HepG2 (cell line): ENCODE measurements at regions not wholly inside any gene's neighbourhood (a gene's known extent, or its start where the extent isn't known, plus 50 kb on each side); places are given as distances from the start of the nearest gene placed in this dataset.

Source experiments
- ELF3 ChIP-seq: IDR thresholded peaks from 2 replicates; pipeline ENCODE4 v1.6.1; 2016; ENCODE audit warnings: missing genetic modification reagents, missing compliant biosample characterization
- EZH2 ChIP-seq: conservative IDR thresholded peaks from 2 replicates; pipeline ENCODE4 v1.6.1; 2012; ENCODE audit warnings: mild to moderate bottlenecking, low read depth, low read length, moderate library complexity
- HDAC2 ChIP-seq: sonication (generic); formaldehyde crosslinking; IDR thresholded peaks from 2 replicates; pipeline ENCODE4 v1.4.0; 2020; ENCODE audit warnings: missing genetic modification reagents
- IRF9 ChIP-seq: sonication (generic); formaldehyde crosslinking; IDR thresholded peaks from 2 replicates; pipeline ENCODE4 v1.8.0; 2022; ENCODE audit warnings: missing genetic modification reagents, mild to moderate bottlenecking, borderline replicate concordance
- MED1 ChIP-seq: sonication (generic); formaldehyde crosslinking; IDR thresholded peaks from 2 replicates; pipeline ENCODE4 v1.4.0; 2020; ENCODE audit warnings: missing genetic modification reagents
- MEIS2 ChIP-seq: sonication (generic); formaldehyde crosslinking; IDR thresholded peaks from 2 replicates; pipeline ENCODE4 v1.9.0; 2021; ENCODE audit warnings: mild to moderate bottlenecking, missing genetic modification reagents
- NFATC3 ChIP-seq: sonication (generic); formaldehyde crosslinking; IDR thresholded peaks from 2 replicates; pipeline ENCODE4 v1.5.1; 2020; ENCODE audit warnings: mild to moderate bottlenecking, missing genetic modification reagents
- PPARG ChIP-seq: conservative IDR thresholded peaks from 2 replicates; pipeline ENCODE4 v1.6.1; 2016; ENCODE audit warnings: missing biosample characterization, missing genetic modification reagents
- REPIN1 ChIP-seq: sonication (generic); formaldehyde crosslinking; IDR thresholded peaks from 2 replicates; pipeline ENCODE4 v1.8.0; 2022; ENCODE audit warnings: missing genetic modification reagents, low read depth, mild to moderate bottlenecking, borderline replicate concordance
- RXRB ChIP-seq: IDR thresholded peaks from 2 replicates; pipeline ENCODE4 v1.6.1; 2016; ENCODE audit warnings: borderline replicate concordance, missing genetic modification reagents, missing compliant biosample characterization
- ZFP37 ChIP-seq: sonication (generic); formaldehyde crosslinking; IDR thresholded peaks from 2 replicates; pipeline ENCODE4 v1.4.0; 2020; ENCODE audit warnings: missing genetic modification reagents, borderline replicate concordance
- ZNF124 ChIP-seq: sonication (generic); formaldehyde crosslinking; IDR thresholded peaks from 2 replicates; pipeline ENCODE4 v1.4.0; 2020; ENCODE audit warnings: missing genetic modification reagents
- ZNF138 ChIP-seq: sonication (generic); formaldehyde crosslinking; IDR thresholded peaks from 2 replicates; pipeline ENCODE4 v1.5.0; 2020; ENCODE audit warnings: mild to moderate bottlenecking, low read depth, missing genetic modification reagents
- ZNF253 ChIP-seq: sonication (generic); formaldehyde crosslinking; IDR thresholded peaks from 2 replicates; pipeline ENCODE4 v1.8.0; 2022; ENCODE audit warnings: mild to moderate bottlenecking, missing genetic modification reagents, borderline replicate concordance
- ZNF326 ChIP-seq: sonication (generic); formaldehyde crosslinking; IDR thresholded peaks from 2 replicates; pipeline ENCODE4 v1.4.0; 2020; ENCODE audit warnings: missing genetic modification reagents, borderline replicate concordance
- ZNF678 ChIP-seq: sonication (generic); formaldehyde crosslinking; IDR thresholded peaks from 2 replicates; pipeline ENCODE4 v1.4.0; 2020; ENCODE audit warnings: mild to moderate bottlenecking, missing genetic modification reagents
- ZNF768 ChIP-seq: sonication (generic); formaldehyde crosslinking; IDR thresholded peaks from 2 replicates; pipeline ENCODE4 v1.4.0; 2020; ENCODE audit warnings: missing genetic modification reagents
- ZNF800 ChIP-seq: sonication (generic); formaldehyde crosslinking; IDR thresholded peaks from 2 replicates; pipeline ENCODE4 v1.4.0; 2020; ENCODE audit warnings: missing genetic modification reagents
- ZNF850 ChIP-seq: sonication (generic); formaldehyde crosslinking; conservative IDR thresholded peaks from 2 replicates; pipeline ENCODE4 v1.9.0; 2021; ENCODE audit warnings: mild to moderate bottlenecking, missing genetic modification reagents
- TF ChIP-seq, protein P1 (sequence below): sonication (generic); IDR thresholded peaks from 2 replicates; pipeline ENCODE4 v1.6.1; 2016; ENCODE audit warnings: low read depth, borderline replicate concordance
- TF ChIP-seq, protein P2 (sequence below): sonication (generic); formaldehyde crosslinking; IDR thresholded peaks from 2 replicates; pipeline ENCODE4 v1.8.0; 2022; ENCODE audit warnings: mild to moderate bottlenecking, missing genetic modification reagents, borderline replicate concordance
- TF ChIP-seq, protein P3 (sequence below): IDR thresholded peaks from 2 replicates; pipeline ENCODE4 v1.6.1; 2016; ENCODE audit warnings: control low read depth
- TF ChIP-seq, protein P4 (sequence below): IDR thresholded peaks from 2 replicates; pipeline ENCODE4 v1.6.1; 2018; ENCODE audit warnings: missing genetic modification reagents, mild to moderate bottlenecking, missing compliant biosample characterization

- TF ChIP-seq, protein P1, sequence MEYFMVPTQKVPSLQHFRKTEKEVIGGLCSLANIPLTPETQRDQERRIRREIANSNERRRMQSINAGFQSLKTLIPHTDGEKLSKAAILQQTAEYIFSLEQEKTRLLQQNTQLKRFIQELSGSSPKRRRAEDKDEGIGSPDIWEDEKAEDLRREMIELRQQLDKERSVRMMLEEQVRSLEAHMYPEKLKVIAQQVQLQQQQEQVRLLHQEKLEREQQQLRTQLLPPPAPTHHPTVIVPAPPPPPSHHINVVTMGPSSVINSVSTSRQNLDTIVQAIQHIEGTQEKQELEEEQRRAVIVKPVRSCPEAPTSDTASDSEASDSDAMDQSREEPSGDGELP: peak; percentile 48; the same call in 1 of the 2 replicates
- TF ChIP-seq ZFP37 (CRISPR knock-in tag) (no peak), IRF9 (no peak; the same call in 1 of the 2 replicates), ZNF124 (CRISPR knock-in tag) (no peak), ZNF678 (no peak), ZNF850 (CRISPR knock-in tag) (no peak), ZNF768 (CRISPR knock-in tag) (peak; percentile 31; the same call in 1 of the 2 replicates), NFATC3 (CRISPR knock-in tag) (no peak), RXRB (peak; percentile 25; the same call in 1 of the 2 replicates), EZH2 (no peak), ZNF326 (no peak), PPARG (CRISPR knock-in tag) (0 out of 2 replicates have a peak, but pooled peaks have one; percentile 36), ELF3 (CRISPR knock-in tag) (peak; percentile 56; the same call in 1 of the 2 replicates), MEIS2 (CRISPR knock-in tag) (peak; percentile 69; the same call in 1 of the 2 replicates), ZNF800 (CRISPR knock-in tag) (no peak), REPIN1 (CRISPR knock-in tag) (peak; percentile 49; the same call in 1 of the 2 replicates), HDAC2 (CRISPR knock-in tag) (0 out of 2 replicates have a peak, but pooled peaks have one; percentile 44), ZNF138 (CRISPR knock-in tag) (no peak), ZNF253 (CRISPR knock-in tag) (no peak), MED1 (peak; percentile 42; the same call in 1 of the 2 replicates)
- TF ChIP-seq, protein P2, sequence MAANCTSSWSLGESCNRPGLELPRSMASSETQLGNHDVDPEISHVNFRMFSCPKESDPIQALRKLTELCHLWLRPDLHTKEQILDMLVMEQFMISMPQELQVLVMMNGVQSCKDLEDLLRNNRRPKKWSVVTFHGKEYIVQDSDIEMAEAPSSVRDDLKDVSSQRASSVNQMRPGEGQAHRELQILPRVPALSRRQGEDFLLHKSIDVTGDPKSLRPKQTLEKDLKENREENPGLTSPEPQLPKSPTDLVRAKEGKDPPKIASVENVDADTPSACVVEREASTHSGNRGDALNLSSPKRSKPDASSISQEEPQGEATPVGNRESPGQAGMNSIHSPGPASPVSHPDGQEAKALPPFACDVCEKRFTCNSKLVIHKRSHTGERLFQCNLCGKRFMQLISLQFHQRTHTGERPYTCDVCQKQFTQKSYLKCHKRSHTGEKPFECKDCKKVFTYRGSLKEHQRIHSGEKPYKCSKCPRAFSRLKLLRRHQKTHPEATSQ (CRISPR knock-in tag): no peak
- TF ChIP-seq, protein P3, sequence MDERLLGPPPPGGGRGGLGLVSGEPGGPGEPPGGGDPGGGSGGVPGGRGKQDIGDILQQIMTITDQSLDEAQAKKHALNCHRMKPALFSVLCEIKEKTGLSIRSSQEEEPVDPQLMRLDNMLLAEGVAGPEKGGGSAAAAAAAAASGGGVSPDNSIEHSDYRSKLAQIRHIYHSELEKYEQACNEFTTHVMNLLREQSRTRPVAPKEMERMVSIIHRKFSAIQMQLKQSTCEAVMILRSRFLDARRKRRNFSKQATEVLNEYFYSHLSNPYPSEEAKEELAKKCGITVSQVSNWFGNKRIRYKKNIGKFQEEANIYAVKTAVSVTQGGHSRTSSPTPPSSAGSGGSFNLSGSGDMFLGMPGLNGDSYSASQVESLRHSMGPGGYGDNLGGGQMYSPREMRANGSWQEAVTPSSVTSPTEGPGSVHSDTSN (CRISPR knock-in tag): no peak
- TF ChIP-seq, protein P4, sequence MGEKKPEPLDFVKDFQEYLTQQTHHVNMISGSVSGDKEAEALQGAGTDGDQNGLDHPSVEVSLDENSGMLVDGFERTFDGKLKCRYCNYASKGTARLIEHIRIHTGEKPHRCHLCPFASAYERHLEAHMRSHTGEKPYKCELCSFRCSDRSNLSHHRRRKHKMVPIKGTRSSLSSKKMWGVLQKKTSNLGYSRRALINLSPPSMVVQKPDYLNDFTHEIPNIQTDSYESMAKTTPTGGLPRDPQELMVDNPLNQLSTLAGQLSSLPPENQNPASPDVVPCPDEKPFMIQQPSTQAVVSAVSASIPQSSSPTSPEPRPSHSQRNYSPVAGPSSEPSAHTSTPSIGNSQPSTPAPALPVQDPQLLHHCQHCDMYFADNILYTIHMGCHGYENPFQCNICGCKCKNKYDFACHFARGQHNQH (CRISPR knock-in tag): peak; percentile 40; the same call in 1 of the 2 replicates
Measured at GRCh38 chr17:77086433-77087010, 54.2 kb upstream of the SEC14L1 start (continued).
